SKM-1 (cell line): ENCODE measurements at regions not wholly inside any gene's neighbourhood (a gene's known extent, or its start where the extent isn't known, plus 50 kb on each side); places are given as distances from the start of the nearest gene placed in this dataset.

Experiments used
- DNase-seq: peaks from one replicate; lab custom pipeline; 2025; ENCODE audit not compliant: unreplicated experiment; lab: John Stamatoyannopoulos, UW

GRCh38 chr5:32984851-32985610 is 273.9 kb downstream of the NPR3 start:
- DNase-seq: no peak

- no peak for DNase-seq
These were observed 278.7 kb downstream of the NPR3 start for GRCh38 chr5:32989815-32990214.

- DNase-seq: no peak
These were observed 279.7 kb downstream of the NPR3 start for GRCh38 chr5:32990593-32991420.

GRCh38 chr5:32991421-32991815 is 280.3 kb downstream of the NPR3 start:
- no peak for DNase-seq

DNA sequence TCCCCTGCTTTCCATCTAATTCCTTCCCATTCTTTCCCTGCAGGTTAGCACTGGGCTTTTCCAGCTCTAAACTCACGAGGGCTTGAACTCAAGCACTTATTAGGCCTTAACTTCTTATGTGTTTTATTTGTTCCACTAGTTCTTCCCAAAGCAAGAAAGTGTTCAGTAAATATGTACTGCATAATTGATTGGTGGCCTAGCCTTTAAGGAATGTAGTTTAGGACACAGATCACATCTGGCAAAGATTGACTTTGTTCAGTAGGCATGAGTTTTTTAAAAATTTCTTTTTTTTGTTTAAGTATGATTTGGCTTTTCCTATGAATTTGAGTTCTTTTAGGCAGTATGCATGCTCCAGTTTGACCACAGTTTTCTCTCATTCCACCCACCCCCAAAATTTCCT is 285.2 kb downstream of the NPR3 start:
- no peak for DNase-seq

DNA sequence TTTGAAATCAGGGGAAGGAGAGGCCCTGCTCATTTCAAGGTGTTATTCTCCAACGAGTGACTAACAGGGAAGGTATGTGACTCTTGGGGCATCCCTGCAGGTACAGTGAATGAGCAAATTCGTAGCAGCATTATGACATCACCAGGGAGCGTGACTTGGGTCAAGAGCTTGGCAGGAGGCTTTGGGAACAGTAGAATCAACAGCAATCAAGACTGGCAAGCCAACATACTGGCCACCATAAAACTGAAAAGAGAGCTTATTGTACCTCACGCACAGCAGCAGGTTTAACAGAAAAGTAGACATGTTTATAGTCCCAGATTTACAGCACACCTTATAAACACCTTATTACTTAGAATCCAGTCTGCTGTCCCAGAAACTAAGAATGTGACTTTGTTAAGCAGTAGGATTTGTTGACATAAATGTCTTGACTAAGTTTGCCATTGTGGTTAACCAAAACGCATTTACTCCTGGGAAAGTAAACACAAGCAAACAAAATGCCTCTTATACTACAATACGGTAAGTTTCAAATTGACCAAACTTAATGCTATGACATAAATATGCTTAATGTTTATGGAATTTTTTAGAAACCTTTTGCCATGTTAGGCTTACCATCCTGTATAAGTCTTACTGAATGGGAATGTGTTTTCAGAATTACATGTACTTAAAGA is 297.8 kb downstream of the NPR3 start:
- DNase-seq: no peak

GRCh38 chr5:33010846-33011245 is 299.7 kb downstream of the NPR3 start:
- no peak for DNase-seq

DNA sequence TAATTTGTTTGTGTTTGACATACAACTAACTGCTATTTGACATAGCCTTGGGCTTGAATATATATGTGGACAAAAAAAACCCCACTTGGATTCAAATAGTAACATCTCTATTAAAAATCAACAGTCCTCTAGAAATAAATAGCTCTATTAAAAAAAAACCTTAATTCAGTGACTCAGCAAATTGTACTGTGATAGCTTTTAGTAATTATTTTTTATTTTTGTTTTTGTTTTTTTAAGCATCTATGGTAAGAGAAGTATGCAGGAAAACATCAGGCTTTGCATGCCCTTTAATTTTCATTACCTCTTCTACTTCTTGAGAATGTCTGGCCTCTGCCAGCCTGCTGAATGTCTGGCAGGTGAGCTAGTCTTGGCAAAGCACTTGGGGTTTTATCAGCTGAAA is 300.7 kb downstream of the NPR3 start:
- DNase-seq: no peak

DNA sequence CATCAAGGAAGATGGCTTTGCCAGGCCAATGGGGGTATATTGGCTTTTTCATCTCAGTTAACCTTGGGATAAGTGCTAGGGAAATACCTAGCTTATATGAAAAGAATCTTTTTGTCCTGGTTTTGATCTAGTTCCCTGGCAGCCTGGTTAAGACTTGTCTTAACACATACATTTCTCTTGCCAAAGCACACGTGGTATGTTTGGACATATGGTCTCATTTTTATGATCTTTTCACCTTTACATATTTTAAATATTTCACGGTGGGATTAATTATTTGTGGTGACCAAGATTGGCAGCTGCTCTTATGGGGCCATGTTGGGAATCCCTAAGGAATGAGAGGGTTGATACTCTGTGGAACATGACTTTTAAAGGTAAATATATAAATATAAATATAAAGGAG is 312.5 kb downstream of the NPR3 start:
- no peak for DNase-seq

DNA sequence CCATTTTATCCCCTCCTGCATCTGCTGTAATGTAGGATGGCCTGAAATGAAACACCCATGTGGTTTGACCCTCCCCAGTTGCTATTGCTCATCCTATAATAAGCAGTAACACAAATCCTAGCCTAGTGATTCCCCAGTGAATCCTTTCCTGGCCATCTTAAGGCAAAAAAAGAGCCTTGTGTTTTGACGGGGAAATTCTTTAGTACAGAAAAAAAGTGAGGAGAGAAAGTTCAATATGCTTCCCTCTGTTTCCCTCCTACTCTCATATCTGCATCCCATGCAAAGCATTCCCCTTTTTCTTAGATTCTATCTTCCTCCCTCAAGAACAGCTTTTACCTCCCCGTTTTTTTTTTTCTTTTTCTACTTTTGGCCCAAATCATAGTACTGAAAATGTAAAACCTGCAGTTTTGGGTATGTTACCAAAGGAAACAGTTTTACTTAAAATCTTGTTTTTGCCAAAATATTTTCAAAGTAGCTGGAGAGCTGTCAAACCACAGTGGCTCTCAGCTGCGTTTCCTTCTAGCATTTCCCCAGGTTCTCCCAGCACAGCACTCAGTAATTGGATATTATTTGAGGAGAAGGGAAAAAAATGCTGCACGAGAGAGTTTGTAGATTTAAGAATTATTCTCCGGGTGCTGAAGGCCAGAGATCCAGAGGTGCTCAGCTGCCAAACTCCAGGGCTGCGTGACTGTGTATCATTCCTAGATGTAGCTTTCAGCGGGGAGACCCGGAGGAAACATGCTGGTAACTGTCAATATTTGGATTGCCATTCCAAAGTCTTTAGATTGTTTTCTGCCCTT is 321.4 kb downstream of the NPR3 start:
- no peak for DNase-seq

DNA sequence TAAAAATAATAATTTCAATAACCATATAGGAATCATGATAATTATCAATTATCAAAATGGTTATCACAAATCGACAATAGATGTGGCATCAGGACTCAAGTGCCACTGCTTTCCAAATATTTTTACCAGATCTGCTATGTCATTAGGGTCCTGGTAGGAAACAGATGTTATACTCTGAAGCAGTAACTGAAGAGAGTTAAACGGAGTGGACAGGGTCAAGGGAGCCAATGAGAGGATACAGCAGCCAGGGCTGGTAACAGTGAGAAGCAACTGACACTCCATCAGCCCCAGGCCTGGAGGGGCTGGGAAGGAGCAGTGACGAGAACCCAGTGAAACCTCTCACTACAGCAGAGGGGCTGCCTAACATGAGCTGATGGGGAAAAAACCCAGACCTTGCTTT is 322.4 kb downstream of the NPR3 start:
- DNase-seq: no peak

GRCh38 chr5:33034777-33035176 is 323.7 kb downstream of the NPR3 start:
- no peak for DNase-seq

GRCh38 chr5:33035851-33036527 is 324.9 kb downstream of the NPR3 start:
- DNase-seq: no peak

- no peak for DNase-seq
These were observed 326.0 kb downstream of the NPR3 start for GRCh38 chr5:33037076-33037475.

- no peak for DNase-seq
These were observed 330.5 kb downstream of the NPR3 start for GRCh38 chr5:33041586-33041985.

- DNase-seq: no peak
These were observed 332.3 kb downstream of the NPR3 start for GRCh38 chr5:33043343-33043997.

- DNase-seq: no peak
These were observed 335.0 kb downstream of the NPR3 start for GRCh38 chr5:33046091-33046490.

- DNase-seq: no peak
These were observed 337.2 kb downstream of the NPR3 start for GRCh38 chr5:33048315-33048714.

DNA sequence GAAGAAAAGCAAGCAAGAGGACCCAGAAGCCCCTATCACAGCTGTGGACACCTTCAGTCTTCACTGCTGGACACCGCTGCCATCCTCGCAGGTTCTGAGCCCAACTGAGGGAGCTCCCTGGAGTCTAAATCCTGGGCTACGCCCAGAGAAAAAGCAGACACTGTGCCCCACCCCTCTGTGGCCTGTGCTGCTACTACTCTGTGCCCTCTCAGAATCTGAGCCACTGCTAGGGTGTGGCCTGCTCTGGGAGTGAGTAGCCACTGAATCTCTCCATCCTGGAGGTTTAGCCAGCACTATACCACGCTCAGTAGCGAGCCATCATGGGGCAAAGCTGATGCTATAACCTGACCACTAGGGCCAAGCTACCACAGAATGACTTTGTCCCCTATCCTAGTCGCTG is 338.2 kb downstream of the NPR3 start:
- DNase-seq: no peak

DNA sequence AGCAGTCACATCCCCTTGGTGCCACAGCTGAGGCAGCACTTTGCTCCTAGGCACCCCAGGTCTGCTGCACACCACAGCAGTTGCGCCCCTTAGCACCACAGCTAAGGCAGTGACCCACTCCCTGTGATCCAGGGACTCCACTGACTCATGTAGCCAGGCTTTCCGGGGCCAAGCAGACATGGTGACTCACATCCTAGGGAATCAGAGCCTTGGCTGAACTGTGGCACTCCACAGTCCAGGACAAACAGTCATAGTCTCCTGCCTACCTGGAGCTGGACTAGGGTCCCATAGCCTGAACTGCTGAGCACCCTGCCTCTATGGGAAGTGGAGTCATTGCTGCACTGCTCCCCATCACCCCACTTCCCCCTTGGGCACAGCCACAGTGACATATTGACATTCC is 338.7 kb downstream of the NPR3 start:
- DNase-seq: no peak
